Activated T-helper 2 cell treated with anti-CD3 and anti-CD28 coated beads, Interferon-gamma antibody, Interleukin-2, Interleukin-4, amounts not matched to agents 10 μg/mL and 5 μg/mL and 100 μg/mL, durations not matched to agents 14 hours and 24 hours and 36 hours (primary cell): ENCODE measurements at regions not wholly inside any gene's neighbourhood (a gene's known extent, or its start where the extent isn't known, plus 50 kb on each side); places are given as distances from the start of the nearest gene placed in this dataset.

Source experiments
- DNase-seq: peaks from one replicate; pipeline ENCODE4 v3.0.0; 2021; ENCODE audit warnings: low spot score
- H3K27ac Mint-ChIP-seq: one replicate; pipeline ENCODE4 v1.8.0; 2021; ENCODE audit warnings: mixed read lengths
- H3K27me3 Mint-ChIP-seq: one replicate; pipeline ENCODE4 v1.8.0; 2021; ENCODE audit warnings: low read depth, mixed read lengths
- H3K36me3 Mint-ChIP-seq: one replicate; pipeline ENCODE4 v1.8.0; 2021; ENCODE audit warnings: low read depth, mixed read lengths
- H3K4me1 Mint-ChIP-seq: one replicate; pipeline ENCODE4 v1.8.0; 2021; ENCODE audit warnings: low read depth, mixed read lengths
- H3K4me3 Mint-ChIP-seq: one replicate; pipeline ENCODE4 v1.8.0; 2021; ENCODE audit warnings: low read depth, mild to moderate bottlenecking, moderate library complexity, mixed read lengths
- H3K9me3 Mint-ChIP-seq: one replicate; pipeline ENCODE4 v1.8.0; 2021; ENCODE audit warnings: mixed read lengths
- intact Hi-C: fragments of 100-400 bp; cut with micrococcal nuclease; formaldehyde crosslinking; loops from one replicate; pipeline ENCODE4 v1.15.1; 2023

GRCh38 chr6:98627129-98627775 lies 207.1 kb upstream of the POU3F2 start:
- no peaks in the 10 kb centered on the region for H3K4me1 Mint-ChIP-seq
- intact Hi-C loops: no loop called here
- H3K36me3 Mint-ChIP-seq: no peaks in the 10 kb centered on the region
- H3K9me3 Mint-ChIP-seq: no peaks in the 10 kb centered on the region
- no peak for DNase-seq
- H3K4me3 Mint-ChIP-seq: no peak overlapping the region
- no peaks in the 10 kb centered on the region for H3K27me3 Mint-ChIP-seq
- H3K27ac Mint-ChIP-seq: no peak overlapping the region

DNA sequence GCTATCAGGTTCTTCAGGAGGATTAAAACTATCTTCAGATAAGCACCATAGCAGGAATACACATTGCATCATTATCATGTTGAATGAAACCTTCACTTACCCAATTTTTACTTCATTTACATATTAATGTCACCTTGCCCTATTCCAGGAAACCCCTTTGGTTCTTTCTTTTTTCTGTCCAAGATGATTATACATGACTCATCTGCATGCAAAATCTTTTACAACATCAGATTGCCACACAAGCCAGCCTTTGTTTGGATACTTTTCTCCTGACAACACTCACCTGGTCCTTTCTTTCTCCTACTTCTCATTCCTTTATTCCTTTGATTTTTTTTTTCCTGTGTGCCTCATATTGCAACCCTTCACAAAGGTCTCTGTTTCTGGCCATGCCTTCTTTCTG lies 200.5 kb upstream of the POU3F2 start:
- no peaks in the 10 kb centered on the region for H3K9me3 Mint-ChIP-seq
- no peaks in the 10 kb centered on the region for H3K27me3 Mint-ChIP-seq

DNA sequence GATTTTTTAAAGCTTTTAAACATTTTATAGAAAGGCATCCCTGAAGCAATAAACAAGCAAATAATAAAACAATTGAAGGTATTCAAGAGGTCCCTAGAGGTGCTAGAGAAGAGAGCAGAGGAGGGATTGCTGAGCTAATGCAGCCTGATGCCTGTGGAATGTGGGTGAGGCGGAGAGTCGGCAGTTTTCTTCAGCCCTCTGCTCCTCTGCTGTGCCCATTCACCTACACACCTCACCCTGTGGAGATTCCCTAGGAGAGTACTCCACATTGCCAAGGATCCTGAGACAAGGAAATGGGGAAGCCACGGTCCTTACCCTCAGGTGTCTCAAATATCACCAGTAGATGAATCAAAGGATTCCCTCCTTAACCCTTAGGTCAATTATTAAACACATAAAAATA lies 199.8 kb upstream of the POU3F2 start:
- intact Hi-C loops: no loop called here
- H3K9me3 Mint-ChIP-seq: no peaks in the 10 kb centered on the region
- H3K4me1 Mint-ChIP-seq: no peaks in the 10 kb centered on the region
- no peaks in the 10 kb centered on the region for H3K27me3 Mint-ChIP-seq
- no peaks in the 10 kb centered on the region for H3K36me3 Mint-ChIP-seq
- H3K27ac Mint-ChIP-seq: no peak overlapping the region
- no peak for DNase-seq
- no peak overlapping the region for H3K4me3 Mint-ChIP-seq

More for the DNA sequence above, 200.5 kb upstream of the POU3F2 start:
- Mint-ChIP-seq H3K4me3 (no peak overlapping the region), H3K27ac (no peak overlapping the region), H3K4me1 (no peaks in the 10 kb centered on the region), H3K36me3 (no peaks in the 10 kb centered on the region)
- DNase-seq: no peak
- intact Hi-C loops: no loop called here

DNA sequence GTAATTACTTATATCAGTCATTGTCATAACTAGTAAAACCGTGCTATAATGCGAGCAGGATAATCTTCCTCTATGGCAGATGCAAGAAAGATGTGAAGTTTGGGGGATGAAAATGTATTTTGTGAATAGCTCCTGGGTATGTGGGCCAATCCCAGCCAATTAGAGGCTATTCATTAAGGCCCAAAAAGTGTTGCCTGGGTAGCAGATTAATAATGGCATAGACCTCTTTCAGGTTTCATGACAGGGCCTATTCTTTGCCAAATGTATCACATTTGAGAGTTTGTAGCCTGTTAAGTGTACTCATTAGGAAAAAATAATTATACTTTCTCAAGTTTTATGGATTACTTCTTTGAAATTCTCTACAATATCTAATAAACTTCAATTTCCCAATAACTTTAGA lies 199.2 kb upstream of the POU3F2 start:
- no peak overlapping the region for H3K27ac Mint-ChIP-seq
- H3K4me3 Mint-ChIP-seq: no peak overlapping the region
- no peaks in the 10 kb centered on the region for H3K27me3 Mint-ChIP-seq
- no peaks in the 10 kb centered on the region for H3K36me3 Mint-ChIP-seq
- H3K9me3 Mint-ChIP-seq: no peaks in the 10 kb centered on the region
- H3K4me1 Mint-ChIP-seq: no peaks in the 10 kb centered on the region
- DNase-seq: no peak
- intact Hi-C loops: no loop called here

DNA sequence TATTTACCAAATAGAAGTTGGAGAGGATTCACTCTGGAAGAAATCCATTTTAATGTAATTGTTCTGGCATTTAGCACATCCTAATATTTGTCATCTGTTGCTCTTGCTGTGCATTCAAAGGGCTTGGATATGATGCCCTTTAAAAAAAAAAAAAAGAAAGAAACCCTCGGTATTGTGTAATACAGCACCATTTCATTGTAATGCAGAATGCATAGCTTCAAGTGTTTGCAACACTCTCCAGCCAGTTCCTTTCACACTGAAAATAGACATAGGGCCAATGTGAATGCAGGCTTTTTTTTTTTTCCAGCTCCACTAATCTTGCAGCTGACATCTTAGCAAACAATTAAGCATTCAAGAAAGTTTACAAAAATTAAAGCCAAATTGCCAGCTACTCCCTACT lies 197.4 kb upstream of the POU3F2 start:
- Mint-ChIP-seq H3K27me3 (no peaks in the 10 kb centered on the region), H3K4me3 (no peak overlapping the region), H3K27ac (no peak overlapping the region), H3K4me1 (no peaks in the 10 kb centered on the region), H3K9me3 (no peaks in the 10 kb centered on the region), H3K36me3 (no peaks in the 10 kb centered on the region)
- intact Hi-C loops: no loop called here
- DNase-seq: no peak

- intact Hi-C loops: no loop called here
- Mint-ChIP-seq H3K9me3 (no peaks in the 10 kb centered on the region), H3K27me3 (no peaks in the 10 kb centered on the region), H3K4me3 (no peak overlapping the region), H3K4me1 (no peaks in the 10 kb centered on the region), H3K27ac (no peak overlapping the region), H3K36me3 (no peaks in the 10 kb centered on the region)
- no peak for DNase-seq
Measured at GRCh38 chr6:98639089-98639635, 195.2 kb upstream of the POU3F2 start.

DNA sequence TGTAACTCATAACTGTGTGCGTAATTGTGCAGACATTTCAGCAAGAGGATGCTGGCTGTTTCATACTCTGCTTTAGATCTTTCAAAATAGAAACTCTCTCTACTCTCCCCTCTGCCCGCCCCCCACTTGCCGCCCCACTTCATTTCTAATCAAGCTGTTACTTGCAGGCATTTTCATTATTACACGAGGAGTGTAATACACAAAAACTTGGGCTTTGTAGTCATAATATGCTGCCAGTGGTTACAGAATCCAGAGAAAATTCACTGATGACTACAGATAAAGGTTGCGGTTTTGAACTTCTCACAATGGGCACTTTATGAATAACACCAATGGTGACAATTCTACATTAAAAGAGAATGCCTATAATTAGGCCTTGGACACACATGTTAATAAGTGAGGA lies 194.0 kb upstream of the POU3F2 start:
- no peak overlapping the region for H3K27ac Mint-ChIP-seq
- no peaks in the 10 kb centered on the region for H3K4me1 Mint-ChIP-seq
- no peaks in the 10 kb centered on the region for H3K27me3 Mint-ChIP-seq
- H3K36me3 Mint-ChIP-seq: no peaks in the 10 kb centered on the region
- intact Hi-C loops: no loop called here
- no peaks in the 10 kb centered on the region for H3K9me3 Mint-ChIP-seq
- no peak overlapping the region for H3K4me3 Mint-ChIP-seq
- no peak for DNase-seq

DNA sequence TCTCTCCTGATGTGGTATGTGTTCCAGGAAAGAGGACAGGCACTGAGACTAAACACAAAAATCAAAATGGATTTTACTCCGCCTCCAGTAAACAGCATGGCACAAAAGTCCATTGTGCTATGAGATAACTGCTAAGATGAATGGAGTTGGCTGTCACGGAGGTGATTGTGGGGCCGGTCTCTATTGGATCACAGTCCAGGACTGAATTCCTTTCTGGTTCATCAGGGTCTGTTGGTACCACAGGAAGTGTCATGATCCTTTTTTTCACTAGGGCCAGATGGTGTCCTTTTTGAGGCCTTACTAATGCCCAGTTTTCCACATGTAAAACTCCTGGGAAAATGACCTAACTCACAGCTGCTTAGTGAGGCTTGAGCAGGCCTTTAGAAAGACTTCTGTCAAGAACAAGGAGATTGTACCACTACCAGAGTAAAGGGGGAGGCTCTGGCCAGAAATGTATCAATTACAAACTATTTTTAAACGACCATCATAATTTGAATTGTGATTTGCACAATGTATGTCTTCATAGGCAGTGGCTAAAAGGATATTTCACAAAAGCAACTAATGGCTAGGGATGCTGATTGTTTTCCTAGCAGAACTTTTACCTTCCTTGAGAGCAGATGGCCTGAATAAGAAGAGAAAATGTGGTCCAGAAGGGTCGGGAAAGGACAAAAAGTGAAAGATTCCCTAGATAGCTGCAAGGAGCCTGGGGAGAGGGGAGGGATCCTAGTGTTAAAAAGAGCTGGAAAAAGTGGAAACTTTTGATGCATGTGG lies 192.2 kb upstream of the POU3F2 start:
- Mint-ChIP-seq H3K4me1 (no peaks in the 10 kb centered on the region), H3K27me3 (no peaks in the 10 kb centered on the region), H3K4me3 (no peak overlapping the region), H3K36me3 (no peaks in the 10 kb centered on the region), H3K27ac (no peak overlapping the region), H3K9me3 (no peaks in the 10 kb centered on the region)
- intact Hi-C loops: no loop called here
- no peak for DNase-seq

GRCh38 chr6:98644063-98644462 lies 190.3 kb upstream of the POU3F2 start:
- Mint-ChIP-seq H3K27me3 (no peaks in the 10 kb centered on the region), H3K4me1 (no peaks in the 10 kb centered on the region)
- intact Hi-C loops: no loop called here

DNA sequence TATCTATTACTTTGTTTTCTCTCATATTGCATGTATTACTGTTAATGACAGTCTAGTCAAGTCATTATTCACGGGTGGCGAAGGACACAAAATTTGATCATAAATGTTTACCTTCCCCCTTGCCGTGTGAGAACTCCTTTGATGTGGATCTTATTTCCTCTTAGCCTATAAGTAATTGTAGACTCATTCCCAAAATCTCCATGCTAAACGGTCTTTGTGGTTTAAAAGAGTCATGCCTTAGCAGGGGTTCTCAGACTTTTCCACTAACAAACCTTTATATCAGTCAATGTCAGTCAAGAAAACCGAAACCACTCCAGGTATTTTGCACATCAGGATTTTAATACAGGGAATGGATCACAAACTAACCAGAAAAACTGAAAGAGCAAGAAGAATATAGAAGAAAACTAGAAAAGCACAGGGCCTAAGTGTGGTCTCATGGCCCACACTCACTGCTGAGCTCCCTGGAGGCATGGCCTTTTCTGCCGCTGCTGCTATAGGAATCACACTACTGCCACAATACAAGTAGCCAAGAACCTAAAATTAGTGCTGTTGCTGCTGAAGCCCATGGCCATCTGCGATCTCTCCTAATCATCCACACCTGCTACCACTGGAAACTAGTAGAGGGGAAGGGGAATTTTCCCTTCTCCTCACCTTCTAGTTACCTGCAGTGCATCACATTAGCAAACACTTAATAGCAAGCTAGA lies 186.0 kb upstream of the POU3F2 start:
- no peak overlapping the region for H3K27ac Mint-ChIP-seq
- H3K27me3 Mint-ChIP-seq: no peaks in the 10 kb centered on the region
- intact Hi-C loops: no loop called here
- no peaks in the 10 kb centered on the region for H3K4me1 Mint-ChIP-seq
- H3K4me3 Mint-ChIP-seq: no peak overlapping the region
- no peaks in the 10 kb centered on the region for H3K9me3 Mint-ChIP-seq
- no peak for DNase-seq
- H3K36me3 Mint-ChIP-seq: no peaks in the 10 kb centered on the region

More at GRCh38 chr6:98644063-98644462, 190.3 kb upstream of the POU3F2 start:
- no peak overlapping the region for H3K4me3 Mint-ChIP-seq
- H3K9me3 Mint-ChIP-seq: no peaks in the 10 kb centered on the region
- H3K27ac Mint-ChIP-seq: no peak overlapping the region
- no peak for DNase-seq
- no peaks in the 10 kb centered on the region for H3K36me3 Mint-ChIP-seq

DNA sequence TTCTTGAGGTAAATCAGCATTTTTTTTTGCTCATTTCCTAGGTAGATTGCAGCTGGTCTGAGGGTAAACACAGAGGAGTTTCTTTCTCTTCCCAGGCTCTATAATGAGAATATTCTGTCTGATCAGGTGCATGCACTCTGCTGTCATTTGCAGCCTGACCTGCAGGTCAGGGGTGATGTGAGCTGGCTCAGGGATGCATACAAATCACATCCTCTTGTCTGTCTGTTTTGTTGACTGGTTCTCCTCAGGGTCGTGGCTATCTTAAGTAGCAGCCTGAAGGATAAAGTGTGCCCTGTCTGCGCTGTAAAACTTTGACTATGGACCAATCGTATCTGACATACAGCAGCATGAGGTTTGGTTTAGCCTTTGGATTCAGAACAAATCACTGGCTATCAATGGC lies 183.4 kb upstream of the POU3F2 start:
- H3K27ac Mint-ChIP-seq: no peak overlapping the region
- H3K27me3 Mint-ChIP-seq: no peaks in the 10 kb centered on the region
- intact Hi-C loops: no loop called here
- no peaks in the 10 kb centered on the region for H3K36me3 Mint-ChIP-seq
- no peaks in the 10 kb centered on the region for H3K9me3 Mint-ChIP-seq
- DNase-seq: no peak
- H3K4me3 Mint-ChIP-seq: no peak overlapping the region
- H3K4me1 Mint-ChIP-seq: no peaks in the 10 kb centered on the region

GRCh38 chr6:98653179-98653578 lies 181.2 kb upstream of the POU3F2 start:
- no peaks in the 10 kb centered on the region for H3K4me1 Mint-ChIP-seq
- no peaks in the 10 kb centered on the region for H3K27me3 Mint-ChIP-seq
- H3K36me3 Mint-ChIP-seq: no peaks in the 10 kb centered on the region
- no peak overlapping the region for H3K27ac Mint-ChIP-seq
- DNase-seq: no peak
- intact Hi-C loops: no loop called here
- H3K9me3 Mint-ChIP-seq: no peaks in the 10 kb centered on the region
- no peak overlapping the region for H3K4me3 Mint-ChIP-seq

DNA sequence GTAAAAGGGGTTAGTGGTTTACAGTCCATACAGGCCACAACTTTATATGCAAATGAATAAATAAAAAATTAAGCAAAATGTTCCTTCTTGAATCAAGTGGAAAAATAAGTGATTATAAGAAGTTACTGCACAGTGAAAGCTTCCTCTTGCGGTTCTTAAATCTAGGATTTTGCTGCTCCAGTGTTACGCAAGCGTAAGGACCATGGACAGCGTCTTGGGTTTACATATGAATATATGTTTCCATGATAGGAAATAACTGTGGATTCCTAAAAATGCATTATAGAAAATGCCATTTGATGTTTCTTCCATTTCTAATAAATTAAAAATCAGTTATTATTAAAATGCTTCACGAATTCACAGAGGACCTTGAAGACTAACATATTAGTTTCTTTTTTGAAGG lies 176.6 kb upstream of the POU3F2 start:
- Mint-ChIP-seq H3K4me1 (no peaks in the 10 kb centered on the region), H3K27me3 (no peaks in the 10 kb centered on the region), H3K36me3 (no peaks in the 10 kb centered on the region), H3K9me3 (no peaks in the 10 kb centered on the region), H3K4me3 (no peak overlapping the region), H3K27ac (no peak overlapping the region)
- intact Hi-C loops: no loop called here
- DNase-seq: no peak
